H1 (cell line): ENCODE measurements at regions not wholly inside any gene's neighbourhood (a gene's known extent, or its start where the extent isn't known, plus 50 kb on each side); places are given as distances from the start of the nearest gene placed in this dataset.

Experiments used
- CTCF ChIA-PET: fragments of 300-600 bp; sonication (Branson Sonifier 250); formaldehyde crosslinking; loops from one replicate; lab custom pipeline; 2021; ENCODE audit not compliant: partially characterized antibody; lab: Charles Lee
- POLR2A ChIA-PET: fragments of 300-600 bp; sonication (Branson Sonifier 250); formaldehyde crosslinking; loops from one replicate; lab custom pipeline; 2021; ENCODE audit warnings: inconsistent platforms; ENCODE audit not compliant: partially characterized antibody; lab: Charles Lee
- DNase-seq, 2 experiments: peaks; one replicate each; pipeline versions ENCODE4 v3.0.0 to v3.0.0-alpha.2; 2010 to 2022; ENCODE audit warnings: low spot score in 2 of 2, low read depth in 1 of 2, mixed read lengths in 1 of 2
- FAIRE-seq: peaks from 2 replicates; lab custom pipeline; 2011; peaks lifted over from hg19 to GRCh38; lab: Jason Lieb, UNC
- H2AFZ ChIP-seq: 2 replicates; pipeline ENCODE4 v1.8.1; 2012; ENCODE audit warnings: low read length, inconsistent platforms
- H2AK5ac ChIP-seq: 2 replicates; pipeline ENCODE4 v1.6.1; 2013; ENCODE audit warnings: low read depth, low read length
- H2BK120ac ChIP-seq: replicated peaks from 2 replicates; pipeline ENCODE3; 2013; ENCODE audit warnings: low read depth, low read length, inconsistent platforms
- H2BK12ac ChIP-seq: 2 replicates; pipeline ENCODE4 v1.6.1; 2013; ENCODE audit warnings: low read depth, low read length
- H2BK15ac ChIP-seq: 2 replicates; pipeline ENCODE4 v1.6.1; 2013; ENCODE audit warnings: low read length
- H2BK20ac ChIP-seq: 2 replicates; pipeline ENCODE4 v1.6.1; 2013; ENCODE audit warnings: low read length
- H2BK5ac ChIP-seq: 2 replicates; pipeline ENCODE4 v1.6.1; 2013; ENCODE audit warnings: low read depth, low read length
- H3K14ac ChIP-seq: 2 replicates; pipeline ENCODE4 v1.6.1; 2013; ENCODE audit warnings: inconsistent platforms; ENCODE audit not compliant: insufficient read length
- H3K18ac ChIP-seq: 2 replicates; pipeline ENCODE4 v1.6.1; 2013; ENCODE audit warnings: low read length; ENCODE audit errors: extremely low read depth
- H3K23ac ChIP-seq: 2 replicates; pipeline ENCODE4 v1.6.1; 2013; ENCODE audit warnings: inconsistent platforms; ENCODE audit not compliant: insufficient read length
- H3K23me2 ChIP-seq: 2 replicates; pipeline ENCODE4 v1.6.1; 2013; ENCODE audit warnings: low read depth, low read length
- H3K27ac ChIP-seq: 2 replicates; pipeline ENCODE4 v1.6.1; 2011; ENCODE audit warnings: low read depth, low read length, inconsistent platforms
- H3K27me3 ChIP-seq, 4 experiments: replicated peaks in 1 of 4; 1 replicate in 1 of 4; 2 replicates in 3 of 4; pipeline versions ENCODE4 v1.6.1 to v1.8.1; 2011 to 2013; ENCODE audit warnings: low read length in 3 of 4, mild to moderate bottlenecking in 3 of 4, inconsistent platforms in 2 of 4, mixed read lengths in 2 of 4, moderate library complexity in 1 of 4; ENCODE audit not compliant: control insufficient read depth in 3 of 4, insufficient read depth in 3 of 4; ENCODE audit errors: extremely low read depth in 1 of 4
- H3K36me3 ChIP-seq, 4 experiments: 2 replicates each; pipeline versions ENCODE4 v1.6.1 to v1.8.1; 2011 to 2013; ENCODE audit warnings: mild to moderate bottlenecking in 4 of 4, low read length in 3 of 4, moderate library complexity in 2 of 4, control low read depth in 1 of 4, inconsistent platforms in 1 of 4; ENCODE audit not compliant: insufficient read depth in 4 of 4, control insufficient read depth in 2 of 4
- H3K4ac ChIP-seq: replicated peaks from 2 replicates; pipeline ENCODE3; 2013; ENCODE audit warnings: low read length, low read depth, mixed read lengths, inconsistent platforms; ENCODE audit not compliant: insufficient read length
- H3K4me1 ChIP-seq, 4 experiments: replicated peaks in 1 of 4; 1 replicate in 1 of 4; 2 replicates in 3 of 4; pipeline versions ENCODE4 v1.6.1 to v1.8.1; 2011 to 2013; ENCODE audit warnings: low read length in 3 of 4, inconsistent platforms in 2 of 4, mixed read lengths in 1 of 4; ENCODE audit not compliant: insufficient read depth in 4 of 4, control insufficient read depth in 3 of 4
- H3K4me2 ChIP-seq, 2 experiments: 2 replicates each; pipeline versions ENCODE4 v1.6.1 to v1.8.1; 2011 to 2013; ENCODE audit warnings: low read depth in 2 of 2, low read length in 2 of 2, control low read depth in 1 of 2, inconsistent platforms in 1 of 2, mild to moderate bottlenecking in 1 of 2; ENCODE audit not compliant: insufficient read depth in 1 of 2
- H3K4me3 ChIP-seq, 4 experiments: fragments of 200-600, 300-600 bp in 1 of 4; sonication (generic), shearing (Covaris generic), sonication (Bioruptor Twin) in 1 of 4; 2 replicates each; pipeline versions ENCODE4 v1.5.1 to v1.8.1; 2011 to 2016; ENCODE audit warnings: low read length in 4 of 4, low read depth in 3 of 4, control low read depth in 2 of 4, inconsistent platforms in 2 of 4, mild to moderate bottlenecking in 2 of 4, mixed read lengths in 1 of 4, moderate library complexity in 1 of 4; ENCODE audit not compliant: insufficient read depth in 2 of 4; ENCODE audit errors: extremely low read depth in 1 of 4
- H3K56ac ChIP-seq: replicated peaks from 2 replicates; pipeline ENCODE3; 2013; ENCODE audit warnings: low read depth, mild to moderate bottlenecking, mixed read lengths, low read length, inconsistent platforms; ENCODE audit not compliant: insufficient read length
- H3K79me1 ChIP-seq: 2 replicates; pipeline ENCODE4 v1.6.1; 2013; ENCODE audit warnings: low read depth, low read length, control low read depth
- H3K79me2 ChIP-seq, 2 experiments: 2 replicates each; pipeline versions ENCODE4 v1.6.1 to v1.8.1; 2012 to 2013; ENCODE audit warnings: low read length in 2 of 2, mild to moderate bottlenecking in 2 of 2, inconsistent platforms in 1 of 2; ENCODE audit not compliant: insufficient read depth in 2 of 2, control insufficient read depth in 1 of 2
- H3K9ac ChIP-seq, 4 experiments: replicated peaks in 1 of 4; 1 replicate in 1 of 4; 2 replicates in 3 of 4; pipeline versions ENCODE4 v1.6.1 to v1.8.1; 2011 to 2013; ENCODE audit warnings: low read depth in 3 of 4, low read length in 3 of 4, control low read depth in 2 of 4, mild to moderate bottlenecking in 2 of 4, moderate library complexity in 2 of 4, inconsistent platforms in 1 of 4; ENCODE audit errors: extremely low read depth in 1 of 4
- H3K9me3 ChIP-seq, 2 experiments: 2 replicates each; pipeline versions ENCODE4 v1.6.1 to v1.8.1; 2012 to 2013; ENCODE audit warnings: mild to moderate bottlenecking in 2 of 2, moderate library complexity in 2 of 2, control low read depth in 1 of 2, inconsistent platforms in 1 of 2, low read depth in 1 of 2, low read length in 1 of 2, mixed read lengths in 1 of 2; ENCODE audit not compliant: insufficient read depth in 2 of 2
- H4K20me1 ChIP-seq, 2 experiments: replicated peaks in 1 of 2; 2 replicates each; pipeline versions ENCODE3 to v1.8.1; 2011 to 2013; ENCODE audit warnings: inconsistent platforms in 2 of 2, low read length in 2 of 2, mild to moderate bottlenecking in 1 of 2; ENCODE audit not compliant: insufficient read depth in 2 of 2, control insufficient read depth in 1 of 2
- H4K5ac ChIP-seq: 2 replicates; pipeline ENCODE4 v1.6.1; 2013; ENCODE audit warnings: low read length, low read depth, mixed read lengths, inconsistent platforms; ENCODE audit not compliant: insufficient read length
- H4K8ac ChIP-seq: 2 replicates; pipeline ENCODE4 v1.8.0; 2013; ENCODE audit warnings: mild to moderate bottlenecking, moderate library complexity, low read length, inconsistent platforms; ENCODE audit not compliant: insufficient read depth; ENCODE audit errors: extremely low read depth
- H4K91ac ChIP-seq: replicated peaks from 2 replicates; pipeline ENCODE3; 2013; ENCODE audit warnings: low read length, mixed read lengths, inconsistent platforms; ENCODE audit not compliant: insufficient read length
- CHD1 ChIP-seq: IDR thresholded peaks from 2 replicates; pipeline ENCODE4 v1.6.1; 2012; ENCODE audit warnings: low read depth, low read length, improper control_type of control experiment
- CREB1 ChIP-seq: IDR thresholded peaks from 2 replicates; pipeline ENCODE4 v1.6.1; 2012; ENCODE audit warnings: inconsistent platforms
- EGR1 ChIP-seq: IDR thresholded peaks from 2 replicates; pipeline ENCODE4 v1.6.1; 2011; ENCODE audit warnings: low read depth, low read length, borderline replicate concordance
- EP300 ChIP-seq, 2 experiments: IDR thresholded peaks; 1 replicate in 1 of 2; 2 replicates in 1 of 2; pipeline ENCODE4 v1.6.1; 2011 to 2012; ENCODE audit warnings: low read depth in 2 of 2, low read length in 2 of 2, mild to moderate bottlenecking in 2 of 2, borderline replicate concordance in 1 of 2, inconsistent platforms in 1 of 2, moderate library complexity in 1 of 2
- EZH2 ChIP-seq: fragments of 200-600 bp; sonication (generic); IDR thresholded peaks from 2 replicates; pipeline ENCODE4 v1.7.1; 2012; ENCODE audit warnings: low read depth, mild to moderate bottlenecking, moderate library complexity, low read length, inconsistent platforms; ENCODE audit not compliant: severe bottlenecking
- GABPA ChIP-seq: IDR thresholded peaks from 2 replicates; pipeline ENCODE4 v1.6.1; 2011; ENCODE audit warnings: mild to moderate bottlenecking, low read length, moderate library complexity, borderline replicate concordance; ENCODE audit not compliant: insufficient read depth
- KDM5A ChIP-seq: fragments of 200-600 bp; IDR thresholded peaks from 2 replicates; pipeline ENCODE4 v1.7.1; 2012; ENCODE audit warnings: mild to moderate bottlenecking, low read length, inconsistent platforms, mixed read lengths
- PHF8 ChIP-seq: fragments of 200-600 bp; sonication (generic); conservative IDR thresholded peaks from 2 replicates; pipeline ENCODE4 v1.7.1; 2012; ENCODE audit warnings: low read depth, mild to moderate bottlenecking, inconsistent platforms, low read length, moderate library complexity
- SIX5 ChIP-seq: IDR thresholded peaks from 2 replicates; pipeline ENCODE4 v1.6.1; 2011; ENCODE audit warnings: mild to moderate bottlenecking, low read depth, low read length
- SP1 ChIP-seq: IDR thresholded peaks from 2 replicates; pipeline ENCODE4 v1.6.1; 2011; ENCODE audit warnings: low read depth, low read length
- TAF7 ChIP-seq: optimal IDR thresholded peaks from 2 replicates; pipeline ENCODE3; 2011; ENCODE audit warnings: low read depth, mild to moderate bottlenecking, inconsistent platforms, low read length, moderate library complexity, borderline replicate concordance
- YY1 ChIP-seq: IDR thresholded peaks from 2 replicates; pipeline ENCODE4 v1.6.1; 2011; ENCODE audit warnings: low read depth, mild to moderate bottlenecking, low read length
- ZNF274 ChIP-seq: IDR thresholded peaks from 2 replicates; pipeline ENCODE4 v1.7.0; 2012; ENCODE audit warnings: low read length, borderline replicate concordance; ENCODE audit errors: extremely low read depth
- whole genome bisulfite sequencing, 2 experiments: shearing (Covaris generic) in 1 of 2; methylation state at CpG; one replicate each; pipeline versions ENCODE4 v1.1.6 to v1.1.7; 2013 to 2015; ENCODE audit warnings: low lambda C conversion rate in 2 of 2, mixed read lengths in 2 of 2, inconsistent platforms in 1 of 2, low coverage in 1 of 2, missing lambda C conversion rate in 1 of 2; ENCODE audit not compliant: insufficient replicate concordance in 2 of 2, insufficient coverage in 1 of 2, insufficient read length in 1 of 2; ENCODE audit errors: extremely low coverage in 1 of 2, missing lambda C conversion rate in 1 of 2; 5-methylcytosine and 5-hydroxymethylcytosine counted together
- TF ChIP-seq, protein P1 (sequence below): IDR thresholded peaks from 2 replicates; pipeline ENCODE4 v1.6.1; 2011; ENCODE audit warnings: low read depth, mild to moderate bottlenecking, low read length; ENCODE audit not compliant: insufficient read depth
- TF ChIP-seq, protein P2 (sequence below): IDR thresholded peaks from 2 replicates; pipeline ENCODE4 v1.6.1; 2012; ENCODE audit warnings: inconsistent platforms

DNA sequence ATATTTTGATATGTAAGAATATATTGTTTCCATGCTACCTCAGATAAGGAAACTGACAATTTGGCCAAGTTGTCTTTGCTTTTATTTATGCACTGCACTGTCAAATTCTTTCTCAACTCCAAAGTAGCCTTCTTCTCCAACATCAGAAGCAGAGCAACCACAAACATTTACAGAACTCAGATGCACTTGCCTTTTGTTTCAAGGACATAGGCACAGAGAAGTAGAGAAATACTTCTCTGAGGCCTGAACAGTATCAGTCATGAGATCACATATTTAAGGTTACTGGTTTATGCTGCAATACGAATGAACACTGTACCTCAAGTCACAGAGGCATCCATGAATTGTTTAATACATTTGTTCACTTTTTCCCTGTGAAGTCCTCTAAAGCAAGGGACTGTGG lies 606.1 kb upstream of the SLIT2 start:
- Histone ChIP-seq H3K56ac (no peak overlapping the region), H3K79me2 (no peaks in the 10 kb centered on the region), H2BK5ac (no peak overlapping the region), H3K14ac (no peak overlapping the region), H2BK12ac (no peak overlapping the region), H4K20me1 (no peaks in the 10 kb centered on the region), H3K27ac (no peak overlapping the region), H3K9me3 (no peaks in the 10 kb centered on the region), H3K18ac (no peak overlapping the region), H2AFZ (no peak overlapping the region), H3K79me1 (no peaks in the 10 kb centered on the region), H3K9ac (no peak overlapping the region), H2BK15ac (no peak overlapping the region), H2AK5ac (no peak overlapping the region), H4K5ac (no peak overlapping the region), H3K23ac (no peak overlapping the region), H3K4me3 (no peak overlapping the region), H3K27me3 (no peaks in the 10 kb centered on the region), H4K8ac (no peak overlapping the region), H3K4me1 (no peaks in the 10 kb centered on the region), H3K23me2 (no peaks in the 10 kb centered on the region), H3K36me3 (no peaks in the 10 kb centered on the region), H2BK120ac (no peak overlapping the region), H4K91ac (no peak overlapping the region), H3K4ac (no peak overlapping the region), H2BK20ac (no peak overlapping the region), H3K4me2 (no peak overlapping the region)
- ChIA-PET CTCF (no interaction called here), POLR2A (no interaction called here)
- FAIRE-seq (no peak), DNase-seq (no peak)
- WGBS, 2 experiments, result 95% methylated on average over 1 of the region's 1 CpG; no CpG with 5 or more reads in 1 of the 2 experiments
- TF ChIP-seq SIX5 (no peak), KDM5A (no peak), EGR1 (no peak), YY1 (no peak), PHF8 (no peak), EP300 (IDR thresholded peaks at IDR 0.05; ENCODE audit: borderline replicate concordance in 1 of 2, low read depth in 2 of 2, low read length in 2 of 2) (no peak), GABPA (no peak), CHD1 (no peak), TAF7 (no peak), CREB1 (no peak), EZH2 (no peak), SP1 (no peak), ZNF274 (no peak)
- TF ChIP-seq, protein P1, sequence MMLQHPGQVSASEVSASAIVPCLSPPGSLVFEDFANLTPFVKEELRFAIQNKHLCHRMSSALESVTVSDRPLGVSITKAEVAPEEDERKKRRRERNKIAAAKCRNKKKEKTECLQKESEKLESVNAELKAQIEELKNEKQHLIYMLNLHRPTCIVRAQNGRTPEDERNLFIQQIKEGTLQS, result no peak
- TF ChIP-seq, protein P2, sequence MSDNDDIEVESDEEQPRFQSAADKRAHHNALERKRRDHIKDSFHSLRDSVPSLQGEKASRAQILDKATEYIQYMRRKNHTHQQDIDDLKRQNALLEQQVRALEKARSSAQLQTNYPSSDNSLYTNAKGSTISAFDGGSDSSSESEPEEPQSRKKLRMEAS, result no peak
